ENCODE measurements at regions not wholly inside any gene's neighbourhood (a gene's known extent, or its start where the extent isn't known, plus 50 kb on each side); places are given as distances from the start of the nearest gene placed in this dataset.
"Not testable (repeated sequence)": the region's sequence is repeated elsewhere in the genome, so short reads cannot be mapped to it uniquely, and the experiment has no call there.

DNA sequence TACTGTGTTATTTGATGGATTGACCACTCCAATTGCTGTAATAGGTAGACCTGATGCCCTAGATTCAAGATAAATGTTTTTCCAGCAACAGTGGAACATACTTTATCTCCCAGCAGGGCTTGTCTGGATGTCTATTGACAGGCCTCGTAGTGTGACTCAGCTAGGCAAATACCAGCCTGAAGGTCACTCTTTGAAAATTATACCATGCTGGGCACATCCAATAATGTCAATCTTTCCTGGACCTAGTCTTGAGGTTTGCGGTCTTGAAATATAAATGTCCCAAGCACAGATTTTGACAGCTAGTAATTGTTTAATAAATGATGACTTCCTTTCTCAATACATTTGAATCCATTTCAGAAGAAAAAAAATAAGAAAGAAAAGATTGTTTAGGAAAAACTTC lies 1138.0 kb upstream of the TMPRSS15 start:
- no TSS peak for BruUV-seq (replicated peaks)
- TF ChIP-seq, protein P1, sequence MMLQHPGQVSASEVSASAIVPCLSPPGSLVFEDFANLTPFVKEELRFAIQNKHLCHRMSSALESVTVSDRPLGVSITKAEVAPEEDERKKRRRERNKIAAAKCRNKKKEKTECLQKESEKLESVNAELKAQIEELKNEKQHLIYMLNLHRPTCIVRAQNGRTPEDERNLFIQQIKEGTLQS (IDR thresholded peaks at IDR 0.05), result no peak
- TF ChIP-seq, protein P2, sequence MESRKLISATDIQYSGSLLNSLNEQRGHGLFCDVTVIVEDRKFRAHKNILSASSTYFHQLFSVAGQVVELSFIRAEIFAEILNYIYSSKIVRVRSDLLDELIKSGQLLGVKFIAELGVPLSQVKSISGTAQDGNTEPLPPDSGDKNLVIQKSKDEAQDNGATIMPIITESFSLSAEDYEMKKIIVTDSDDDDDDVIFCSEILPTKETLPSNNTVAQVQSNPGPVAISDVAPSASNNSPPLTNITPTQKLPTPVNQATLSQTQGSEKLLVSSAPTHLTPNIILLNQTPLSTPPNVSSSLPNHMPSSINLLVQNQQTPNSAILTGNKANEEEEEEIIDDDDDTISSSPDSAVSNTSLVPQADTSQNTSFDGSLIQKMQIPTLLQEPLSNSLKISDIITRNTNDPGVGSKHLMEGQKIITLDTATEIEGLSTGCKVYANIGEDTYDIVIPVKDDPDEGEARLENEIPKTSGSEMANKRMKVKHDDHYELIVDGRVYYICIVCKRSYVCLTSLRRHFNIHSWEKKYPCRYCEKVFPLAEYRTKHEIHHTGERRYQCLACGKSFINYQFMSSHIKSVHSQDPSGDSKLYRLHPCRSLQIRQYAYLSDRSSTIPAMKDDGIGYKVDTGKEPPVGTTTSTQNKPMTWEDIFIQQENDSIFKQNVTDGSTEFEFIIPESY (IDR thresholded peaks at IDR 0.05; ENCODE audit: extremely low read depth, insufficient replicate concordance, low read length), result no peak
- TF ChIP-seq CEBPB (IDR thresholded peaks at IDR 0.05; ENCODE audit: low read depth) (no peak), POLR2A (IDR thresholded peaks at IDR 0.05; ENCODE audit: borderline replicate concordance, extremely low read depth, insufficient read depth, insufficient read length) (no peak), ZNF274 (IDR thresholded peaks at IDR 0.05; ENCODE audit: low read depth, low read length) (no peak), EZH2phosphoT487 (IDR thresholded peaks at IDR 0.05; ENCODE audit: borderline replicate concordance) (no peak), SP1 (IDR thresholded peaks at IDR 0.05; ENCODE audit: low read depth) (no peak), TCF7L2 (IDR thresholded peaks at IDR 0.05; ENCODE audit: borderline replicate concordance, extremely low read depth, insufficient read depth, insufficient read length) (no peak), SRF (IDR thresholded peaks at IDR 0.05; ENCODE audit: low read depth) (no peak), FOSL1 (IDR thresholded peaks at IDR 0.05; ENCODE audit: low read depth) (no peak), YY1 (IDR thresholded peaks at IDR 0.05; ENCODE audit: extremely low read depth, insufficient replicate concordance, low read depth, low read length) (no peak), ZFX (IDR thresholded peaks at IDR 0.05) (no peak)
- TF ChIP-seq, protein P3, sequence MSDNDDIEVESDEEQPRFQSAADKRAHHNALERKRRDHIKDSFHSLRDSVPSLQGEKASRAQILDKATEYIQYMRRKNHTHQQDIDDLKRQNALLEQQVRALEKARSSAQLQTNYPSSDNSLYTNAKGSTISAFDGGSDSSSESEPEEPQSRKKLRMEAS (IDR thresholded peaks at IDR 0.05), result no peak
- DNase-seq (ENCODE audit: low read depth, low spot score), result no peak
- no peak overlapping the region for H3K27ac ChIP-seq (ENCODE audit: low read depth, low read length)
- no peaks in the 10 kb centered on the region for H3K27me3 ChIP-seq (ENCODE audit: insufficient read depth, low read length)
- no peak for ATAC-seq
- no peaks in the 10 kb centered on the region for H3K36me3 ChIP-seq (ENCODE audit: control insufficient read depth in 1 of 2, insufficient read depth in 2 of 2, low read length in 2 of 2)
- peaks cover 0 to 36% of the 10 kb centered on the region in 2 experiments; a peak in 2 of 4 replicates for H3K9me3 ChIP-seq (ENCODE audit: control insufficient read depth in 1 of 2, insufficient read depth in 1 of 2, low read depth in 1 of 2, low read length in 2 of 2)
- ChIA-PET RAD21 (ENCODE audit: low non-redundant PET in 1 of 2, low total read pairs in 2 of 2, uncharacterized antibody in 2 of 2, unreplicated experiment in 2 of 2) (no interaction called here), CTCF (no interaction called here), POLR2A (no interaction called here)
- H3K9me2 ChIP-seq (ENCODE audit: insufficient read depth), result no peaks in the 10 kb centered on the region
- H2AFZ ChIP-seq (ENCODE audit: low read depth, low read length, poor library complexity, severe bottlenecking), result no peak overlapping the region
- H3K4me1 ChIP-seq (ENCODE audit: control insufficient read depth in 1 of 2, insufficient read depth in 2 of 2, low read length in 2 of 2), result no peaks in the 10 kb centered on the region
- H3K4me2 ChIP-seq (ENCODE audit: low read length), result no peak overlapping the region
- H3K79me2 ChIP-seq (ENCODE audit: insufficient read depth, low read length), result no peaks in the 10 kb centered on the region
- intact Hi-C loops (cut with micrococcal nuclease), result no loop called here
- no peaks in the 10 kb centered on the region for H4K20me1 ChIP-seq (ENCODE audit: insufficient read depth)
- H3K4me3 ChIP-seq (replicated peaks in 1 of 2; ENCODE audit: low read depth in 1 of 2, low read length in 2 of 2), result no peak overlapping the region
- no peak overlapping the region for H3K9ac ChIP-seq (ENCODE audit: low read length)

DNA sequence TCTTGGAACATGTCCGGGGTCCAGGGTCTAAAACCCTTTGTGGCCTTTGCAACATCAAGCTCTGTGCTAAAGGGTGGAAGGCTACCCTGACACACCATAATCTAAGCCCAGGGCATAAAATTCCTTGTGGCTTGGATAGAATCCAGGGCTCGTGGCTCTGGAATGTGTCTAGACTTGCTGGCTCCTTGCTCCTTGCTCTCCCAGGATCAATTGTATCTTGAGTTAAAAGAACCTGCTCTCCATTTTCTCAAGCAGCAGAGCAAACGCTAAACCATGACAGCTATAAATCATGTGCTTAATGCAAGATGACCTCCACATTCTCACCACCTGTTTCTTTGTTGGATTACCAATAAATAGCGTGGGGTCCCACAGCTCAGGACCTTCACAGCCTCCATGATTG lies 1140.9 kb upstream of the TMPRSS15 start:
- H3K9me3 ChIP-seq (ENCODE audit: control insufficient read depth in 1 of 2, insufficient read depth in 1 of 2, low read depth in 1 of 2, low read length in 2 of 2), result peaks cover 0 to 29% of the 10 kb centered on the region in 2 experiments; a peak in 2 of 4 replicates
- H3K9me2 ChIP-seq (ENCODE audit: insufficient read depth); H3K27ac ChIP-seq (ENCODE audit: low read depth, low read length); H2AFZ ChIP-seq (ENCODE audit: low read depth, low read length, poor library complexity, severe bottlenecking); intact Hi-C loops (cut with micrococcal nuclease); H3K4me1 ChIP-seq (ENCODE audit: control insufficient read depth in 1 of 2, insufficient read depth in 2 of 2, low read length in 2 of 2); CTCF ChIA-PET; ATAC-seq; BruUV-seq (replicated peaks); H3K79me2 ChIP-seq (ENCODE audit: insufficient read depth, low read length); H4K20me1 ChIP-seq (ENCODE audit: insufficient read depth); RAD21 ChIA-PET (ENCODE audit: low non-redundant PET in 1 of 2, low total read pairs in 2 of 2, uncharacterized antibody in 2 of 2, unreplicated experiment in 2 of 2); H3K9ac ChIP-seq (ENCODE audit: low read length); H3K36me3 ChIP-seq (ENCODE audit: control insufficient read depth in 1 of 2, insufficient read depth in 2 of 2, low read length in 2 of 2); DNase-seq (ENCODE audit: low read depth, low spot score); H3K4me2 ChIP-seq (ENCODE audit: low read length); H3K4me3 ChIP-seq (replicated peaks in 1 of 2; ENCODE audit: low read depth in 1 of 2, low read length in 2 of 2); POLR2A ChIA-PET; H3K27me3 ChIP-seq (ENCODE audit: insufficient read depth, low read length): not testable (repeated sequence)

All from HCT116 (cell line).